ENCODE measurements at regions not wholly inside any gene's neighbourhood (a gene's known extent, or its start where the extent isn't known, plus 50 kb on each side); places are given as distances from the start of the nearest gene placed in this dataset.

DNA sequence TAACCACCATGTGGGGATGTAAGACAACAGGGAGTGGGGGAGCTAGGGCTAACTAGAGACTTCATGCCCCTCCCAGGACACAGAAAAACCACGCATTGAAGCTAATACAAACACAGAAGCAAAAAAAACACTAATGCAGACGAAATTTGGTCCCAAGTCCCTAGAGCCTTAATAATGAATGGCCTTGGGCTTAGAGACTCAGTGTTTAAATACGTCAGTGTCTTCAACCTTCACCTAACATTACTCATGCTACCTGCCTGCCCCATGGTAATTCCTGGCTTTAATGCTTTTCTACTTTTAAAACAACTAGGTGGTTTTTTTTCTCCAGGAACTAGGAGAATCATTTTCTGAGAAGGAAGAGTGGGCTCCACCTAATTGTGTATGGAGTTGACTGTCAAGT, 64.1 kb upstream of the ITSN2 start:
- TF ChIP-seq POLR2A (IDR thresholded peaks at IDR 0.05) (no peak), POLR2AphosphoS5 (IDR thresholded peaks at IDR 0.05) (no peak), EP300 (IDR thresholded peaks at IDR 0.05; ENCODE audit: low read depth) (no peak)
- TF ChIP-seq, protein P1, sequence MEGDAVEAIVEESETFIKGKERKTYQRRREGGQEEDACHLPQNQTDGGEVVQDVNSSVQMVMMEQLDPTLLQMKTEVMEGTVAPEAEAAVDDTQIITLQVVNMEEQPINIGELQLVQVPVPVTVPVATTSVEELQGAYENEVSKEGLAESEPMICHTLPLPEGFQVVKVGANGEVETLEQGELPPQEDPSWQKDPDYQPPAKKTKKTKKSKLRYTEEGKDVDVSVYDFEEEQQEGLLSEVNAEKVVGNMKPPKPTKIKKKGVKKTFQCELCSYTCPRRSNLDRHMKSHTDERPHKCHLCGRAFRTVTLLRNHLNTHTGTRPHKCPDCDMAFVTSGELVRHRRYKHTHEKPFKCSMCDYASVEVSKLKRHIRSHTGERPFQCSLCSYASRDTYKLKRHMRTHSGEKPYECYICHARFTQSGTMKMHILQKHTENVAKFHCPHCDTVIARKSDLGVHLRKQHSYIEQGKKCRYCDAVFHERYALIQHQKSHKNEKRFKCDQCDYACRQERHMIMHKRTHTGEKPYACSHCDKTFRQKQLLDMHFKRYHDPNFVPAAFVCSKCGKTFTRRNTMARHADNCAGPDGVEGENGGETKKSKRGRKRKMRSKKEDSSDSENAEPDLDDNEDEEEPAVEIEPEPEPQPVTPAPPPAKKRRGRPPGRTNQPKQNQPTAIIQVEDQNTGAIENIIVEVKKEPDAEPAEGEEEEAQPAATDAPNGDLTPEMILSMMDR (IDR thresholded peaks at IDR 0.05), result no peak

Measured in transverse colon (tissue), 4 donors.